Glutamatergic neuron (in vitro differentiated cells): ENCODE measurements at regions not wholly inside any gene's neighbourhood (a gene's known extent, or its start where the extent isn't known, plus 50 kb on each side); places are given as distances from the start of the nearest gene placed in this dataset.

ENCODE experiments used
- DNase-seq: peaks from one replicate; pipeline ENCODE4 v3.0.0; 2022
- H3K27ac Mint-ChIP-seq: one replicate; pipeline ENCODE4 v1.8.0; 2020; ENCODE audit warnings: mild to moderate bottlenecking, mixed read lengths, inconsistent platforms; ENCODE audit not compliant: unreplicated experiment
- H3K27me3 Mint-ChIP-seq: one replicate; pipeline ENCODE4 v1.8.0; 2020; ENCODE audit warnings: mild to moderate bottlenecking, moderate library complexity, mixed read lengths, inconsistent platforms; ENCODE audit not compliant: unreplicated experiment
- H3K36me3 Mint-ChIP-seq: one replicate; pipeline ENCODE4 v1.8.0; 2020; ENCODE audit warnings: mild to moderate bottlenecking, mixed read lengths, inconsistent platforms; ENCODE audit not compliant: unreplicated experiment
- H3K4me1 Mint-ChIP-seq: one replicate; pipeline ENCODE4 v1.8.0; 2020; ENCODE audit warnings: mild to moderate bottlenecking, low read depth, mixed read lengths, inconsistent platforms; ENCODE audit not compliant: unreplicated experiment
- H3K4me3 Mint-ChIP-seq: one replicate; pipeline ENCODE4 v1.8.0; 2020; ENCODE audit warnings: mild to moderate bottlenecking, mixed read lengths, inconsistent platforms; ENCODE audit not compliant: unreplicated experiment
- H3K9me3 Mint-ChIP-seq: one replicate; pipeline ENCODE4 v1.8.0; 2020; ENCODE audit warnings: mild to moderate bottlenecking, moderate library complexity, mixed read lengths, inconsistent platforms; ENCODE audit not compliant: unreplicated experiment
- TF ChIP-seq, protein P1 (sequence below): fragments of 200-600 bp; sonication (generic); IDR thresholded peaks from one replicate; pipeline ENCODE4 v1.5.0; 2021; ENCODE audit not compliant: partially characterized antibody, unreplicated experiment

DNA sequence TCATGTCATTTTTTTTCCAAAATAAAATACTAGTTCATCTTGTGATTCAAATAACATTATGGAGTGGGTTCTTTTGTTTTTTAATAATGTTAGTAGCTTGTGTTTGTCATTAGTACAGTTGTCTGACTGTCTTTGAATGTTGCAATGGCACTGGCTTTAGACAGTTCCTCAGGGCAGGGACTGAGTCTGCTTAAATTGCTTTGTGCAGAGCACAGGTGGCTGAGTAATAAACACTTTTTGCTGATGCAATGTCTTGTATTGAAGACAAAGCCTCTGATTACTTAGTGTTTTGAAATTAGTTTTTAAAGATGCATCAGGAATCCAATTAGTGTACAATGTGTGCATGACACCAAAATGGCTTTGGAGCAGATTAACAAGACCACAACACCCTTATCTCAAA, 88.7 kb upstream of the PCDH9 start:
- DNase-seq = no peak
- TF ChIP-seq, protein P1, sequence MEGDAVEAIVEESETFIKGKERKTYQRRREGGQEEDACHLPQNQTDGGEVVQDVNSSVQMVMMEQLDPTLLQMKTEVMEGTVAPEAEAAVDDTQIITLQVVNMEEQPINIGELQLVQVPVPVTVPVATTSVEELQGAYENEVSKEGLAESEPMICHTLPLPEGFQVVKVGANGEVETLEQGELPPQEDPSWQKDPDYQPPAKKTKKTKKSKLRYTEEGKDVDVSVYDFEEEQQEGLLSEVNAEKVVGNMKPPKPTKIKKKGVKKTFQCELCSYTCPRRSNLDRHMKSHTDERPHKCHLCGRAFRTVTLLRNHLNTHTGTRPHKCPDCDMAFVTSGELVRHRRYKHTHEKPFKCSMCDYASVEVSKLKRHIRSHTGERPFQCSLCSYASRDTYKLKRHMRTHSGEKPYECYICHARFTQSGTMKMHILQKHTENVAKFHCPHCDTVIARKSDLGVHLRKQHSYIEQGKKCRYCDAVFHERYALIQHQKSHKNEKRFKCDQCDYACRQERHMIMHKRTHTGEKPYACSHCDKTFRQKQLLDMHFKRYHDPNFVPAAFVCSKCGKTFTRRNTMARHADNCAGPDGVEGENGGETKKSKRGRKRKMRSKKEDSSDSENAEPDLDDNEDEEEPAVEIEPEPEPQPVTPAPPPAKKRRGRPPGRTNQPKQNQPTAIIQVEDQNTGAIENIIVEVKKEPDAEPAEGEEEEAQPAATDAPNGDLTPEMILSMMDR = no peak
- H3K9me3 Mint-ChIP-seq = no peaks in the 10 kb centered on the region
- no peaks in the 10 kb centered on the region for H3K27me3 Mint-ChIP-seq
- H3K4me3 Mint-ChIP-seq = no peak overlapping the region
- H3K4me1 Mint-ChIP-seq = peaks cover 2% of the 10 kb centered on the region
- H3K36me3 Mint-ChIP-seq = no peaks in the 10 kb centered on the region
- H3K27ac Mint-ChIP-seq = no peak overlapping the region

DNA sequence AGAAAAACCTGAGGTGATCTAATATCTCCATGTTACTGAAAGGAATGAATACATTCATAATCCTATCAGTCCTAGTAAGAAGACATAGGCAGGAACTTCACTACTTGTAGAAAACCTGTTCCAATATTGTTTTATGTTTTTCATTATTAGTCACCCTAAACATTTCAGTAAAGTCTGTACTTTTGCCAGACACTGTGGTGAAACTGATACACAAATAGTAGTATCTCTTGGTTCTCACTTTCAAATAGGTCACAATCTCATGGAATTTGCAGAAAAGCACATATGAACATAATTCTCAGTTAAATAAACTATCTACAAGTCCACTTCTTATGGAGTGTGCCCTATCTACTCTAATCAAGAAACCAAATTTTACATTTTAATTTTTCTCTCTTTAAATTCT, 88.3 kb upstream of the PCDH9 start:
- no peaks in the 10 kb centered on the region for H3K9me3 Mint-ChIP-seq
- no peaks in the 10 kb centered on the region for H3K36me3 Mint-ChIP-seq
- H3K27me3 Mint-ChIP-seq = no peaks in the 10 kb centered on the region
- TF ChIP-seq, protein P1 = no peak
- H3K27ac Mint-ChIP-seq = no peak overlapping the region
- H3K4me1 Mint-ChIP-seq = peaks cover 2% of the 10 kb centered on the region
- no peak overlapping the region for H3K4me3 Mint-ChIP-seq
- DNase-seq = no peak

DNA sequence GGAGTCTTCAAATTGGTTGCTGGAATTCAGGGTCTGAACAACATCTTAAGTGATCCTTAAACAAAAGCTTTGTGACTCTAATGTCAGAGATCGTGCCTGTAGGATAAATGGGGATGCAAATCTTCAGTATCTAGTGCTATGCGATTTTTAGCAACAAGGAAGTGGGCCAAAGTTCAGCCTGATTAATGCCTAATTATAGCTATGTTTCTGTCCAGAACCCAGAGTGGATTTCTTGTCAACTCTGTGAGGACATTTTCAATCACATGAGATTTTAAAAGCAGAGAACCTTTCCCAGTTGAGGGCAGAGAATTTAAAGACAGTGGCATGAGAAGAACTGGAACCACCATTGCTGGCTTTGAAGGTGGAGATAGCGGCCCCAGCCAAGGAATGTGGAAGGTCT, 84.3 kb upstream of the PCDH9 start:
- Mint-ChIP-seq H3K4me1 (peaks cover 3% of the 10 kb centered on the region), H3K4me3 (no peak overlapping the region), H3K9me3 (no peaks in the 10 kb centered on the region), H3K27ac (no peak overlapping the region), H3K36me3 (no peaks in the 10 kb centered on the region), H3K27me3 (no peaks in the 10 kb centered on the region)
- TF ChIP-seq, protein P1 = no peak
- DNase-seq = no peak

DNA sequence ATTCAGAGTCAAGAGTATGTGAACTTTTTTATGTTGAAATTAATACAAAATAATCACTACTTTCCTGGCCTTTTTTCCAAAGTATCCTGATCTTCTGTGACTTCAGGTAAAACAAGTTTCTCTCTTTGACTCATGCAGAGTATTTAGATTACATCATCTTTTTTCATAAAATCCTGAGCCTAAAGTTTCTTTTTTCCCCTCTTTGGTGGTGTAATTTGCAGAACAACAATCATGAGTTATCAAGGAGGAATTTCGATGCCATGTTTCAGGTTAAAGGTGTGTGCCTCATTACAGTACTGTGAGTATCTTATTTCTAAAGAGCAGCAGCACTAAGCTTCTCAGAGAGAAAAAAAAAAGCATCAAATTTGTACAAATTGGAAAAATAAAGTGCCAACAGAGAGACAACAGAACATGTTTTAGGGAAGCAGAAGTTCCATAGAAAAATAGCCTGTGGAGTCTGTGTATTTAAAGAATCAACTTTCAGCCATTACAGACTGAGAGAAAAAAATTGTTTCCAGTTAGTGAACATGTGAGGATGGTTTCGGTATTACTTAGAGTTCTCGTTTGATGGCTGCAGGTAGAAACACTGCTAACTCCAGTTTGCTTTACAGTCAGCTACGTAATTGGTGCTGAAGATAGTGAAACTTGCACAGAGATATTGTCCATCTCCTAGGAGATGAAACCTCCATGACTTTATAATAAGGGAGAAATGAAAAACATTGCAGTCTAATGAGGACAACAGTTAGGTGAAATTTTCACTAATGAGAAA, 78.1 kb upstream of the PCDH9 start:
- Mint-ChIP-seq H3K27me3 (peaks cover 5% of the 10 kb centered on the region), H3K27ac (peak overlapping the region; percentile 11), H3K4me1 (peaks cover 33% of the 10 kb centered on the region), H3K36me3 (no peaks in the 10 kb centered on the region), H3K9me3 (peaks cover 9% of the 10 kb centered on the region), H3K4me3 (no peak overlapping the region)
- DNase-seq = no peak
- TF ChIP-seq, protein P1 = no peak

DNA sequence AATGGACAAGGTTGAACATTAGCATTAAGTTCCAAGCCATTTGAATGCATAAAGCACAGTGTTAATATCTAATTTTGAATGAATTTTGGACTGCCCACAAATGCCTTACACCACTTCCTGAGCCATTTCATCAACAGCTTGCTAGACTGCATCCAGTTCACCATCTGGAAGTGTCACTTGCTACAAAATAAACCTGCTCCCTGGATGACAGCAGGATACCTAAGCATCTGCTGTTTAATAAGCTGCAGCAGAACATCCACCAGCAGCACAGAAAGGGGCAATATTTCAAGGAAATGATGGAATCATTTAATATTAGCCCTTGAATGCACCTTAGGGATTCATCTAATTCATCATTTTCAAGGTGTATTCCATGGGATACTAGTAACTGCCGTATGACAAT, 76.6 kb upstream of the PCDH9 start:
- Mint-ChIP-seq H3K36me3 (no peaks in the 10 kb centered on the region), H3K4me1 (peaks cover 35% of the 10 kb centered on the region), H3K27ac (peak overlapping the region; percentile 94), H3K27me3 (peaks cover 5% of the 10 kb centered on the region), H3K9me3 (peaks cover 9% of the 10 kb centered on the region), H3K4me3 (peak overlapping the region; percentile 70)
- TF ChIP-seq, protein P1 = no peak
- no peak for DNase-seq
